ENCODE measurements at regions not wholly inside any gene's neighbourhood (a gene's known extent, or its start where the extent isn't known, plus 50 kb on each side); places are given as distances from the start of the nearest gene placed in this dataset.

GRCh38 chr12:63353559-63353958, 202.6 kb upstream of the AVPR1A start:
- no peak for TF ChIP-seq BHLHE40 (IDR thresholded peaks at IDR 0.05; ENCODE audit: borderline replicate concordance)
- no peak for TF ChIP-seq ZNF384 (IDR thresholded peaks at IDR 0.05)
- no peak for TF ChIP-seq FOXK2 (IDR thresholded peaks at IDR 0.05)
- no peak for TF ChIP-seq SUZ12 (IDR thresholded peaks at IDR 0.05)
- TF ChIP-seq PKNOX1 (IDR thresholded peaks at IDR 0.05): no peak
- no peak for TF ChIP-seq SP1 (IDR thresholded peaks at IDR 0.05)
